Fibroblast of the aortic adventitia (primary cell): ENCODE measurements at regions not wholly inside any gene's neighbourhood (a gene's known extent, or its start where the extent isn't known, plus 50 kb on each side); places are given as distances from the start of the nearest gene placed in this dataset.
A peak's percentile ranks its signal among the peaks of the same experiment; 100 is the strongest.

Source experiments
- DNase-seq: peaks from one replicate; pipeline ENCODE4 v3.0.0-alpha.2; 2010; ENCODE audit warnings: low read depth
- H3K4me3 ChIP-seq: 2 replicates; pipeline ENCODE4 v1.5.1; 2011; ENCODE audit warnings: low read depth, mild to moderate bottlenecking, control low read depth, low read length, moderate library complexity
- CTCF ChIP-seq: IDR thresholded peaks from 2 replicates; pipeline ENCODE4 v1.5.1; 2011; ENCODE audit warnings: mild to moderate bottlenecking, low read length, control low read depth, inconsistent platforms; ENCODE audit not compliant: insufficient read depth

GRCh38 chr4:174131901-174132300 lies 151.6 kb downstream of the FBXO8 start:
- no peak overlapping the region for H3K4me3 ChIP-seq
- TF ChIP-seq CTCF = no peak
- no peak for DNase-seq

- peak; percentile 59 for DNase-seq
- H3K4me3 ChIP-seq = no peak overlapping the region
- TF ChIP-seq CTCF = no peak
Observed at GRCh38 chr4:174122705-174123104, 160.8 kb downstream of the FBXO8 start.

GRCh38 chr4:174120446-174121295 lies 162.8 kb downstream of the FBXO8 start:
- TF ChIP-seq CTCF = peak; percentile 56
- peak overlapping the region; percentile 65 for H3K4me3 ChIP-seq
- DNase-seq = peak; percentile 91

- no peak for TF ChIP-seq CTCF
- no peak for DNase-seq
- peak overlapping the region; percentile 65 for H3K4me3 ChIP-seq
Observed at GRCh38 chr4:174119830-174120229, 163.6 kb downstream of the FBXO8 start.

GRCh38 chr4:174119051-174119450 lies 164.4 kb downstream of the FBXO8 start:
- no peak for TF ChIP-seq CTCF

GRCh38 chr4:174118171-174118570 lies 165.3 kb downstream of the FBXO8 start:
- H3K4me3 ChIP-seq = no peak overlapping the region
- TF ChIP-seq CTCF = no peak
- no peak for DNase-seq

More at GRCh38 chr4:174119051-174119450, 164.4 kb downstream of the FBXO8 start:
- no peak overlapping the region for H3K4me3 ChIP-seq
- DNase-seq = peak; percentile 80
